Lung (tissue), 11 donors: ENCODE measurements at regions not wholly inside any gene's neighbourhood (a gene's known extent, or its start where the extent isn't known, plus 50 kb on each side); places are given as distances from the start of the nearest gene placed in this dataset.

Experiments
- ATAC-seq: fragments of 200-7000 bp; cut with Tn5 transposase; one replicate; pipeline ENCODE4 v1.9.1; 2020; ENCODE audit warnings: moderate number of reproducible peaks; ENCODE audit not compliant: insufficient read depth, low FRiP score
- DNase-seq, 3 donors: peaks; one replicate each; pipeline ENCODE4 v3.0.0-alpha.2; 2013 to 2017
- H3K27ac ChIP-seq, 2 donors: one replicate each; pipeline ENCODE4 v1.5.1; 2013; ENCODE audit warnings: mild to moderate bottlenecking in 2 of 2, moderate library complexity in 2 of 2, control low read depth in 1 of 2, inconsistent platforms in 1 of 2, low read depth in 1 of 2, low read length in 1 of 2
- H3K27me3 ChIP-seq, 3 donors: one replicate each; pipeline ENCODE4 v1.5.1; 2013; ENCODE audit warnings: low read length in 2 of 3; ENCODE audit not compliant: control insufficient read depth in 3 of 3, insufficient read depth in 3 of 3
- H3K36me3 ChIP-seq, 4 donors: one replicate each; pipeline ENCODE4 v1.5.1; 2013; ENCODE audit warnings: low read length in 4 of 4, mild to moderate bottlenecking in 1 of 4, moderate library complexity in 1 of 4; ENCODE audit not compliant: control insufficient read depth in 4 of 4, insufficient read depth in 4 of 4
- H3K4me1 ChIP-seq, 5 donors: one replicate each; pipeline ENCODE4 v1.5.1; 2013; ENCODE audit warnings: low read length in 5 of 5, mild to moderate bottlenecking in 2 of 5, moderate library complexity in 1 of 5; ENCODE audit not compliant: control insufficient read depth in 5 of 5, insufficient read depth in 5 of 5
- H3K4me3 ChIP-seq: one replicate; pipeline ENCODE4 v1.5.1; 2013; ENCODE audit warnings: mild to moderate bottlenecking, control low read depth, moderate library complexity
- H3K9ac ChIP-seq, 2 donors: one replicate each; pipeline ENCODE4 v1.5.1; 2013; ENCODE audit warnings: low read length in 2 of 2, control low read depth in 1 of 2; ENCODE audit not compliant: insufficient read depth in 1 of 2
- H3K9me3 ChIP-seq, 4 donors: one replicate each; pipeline ENCODE4 v1.5.1; 2013; ENCODE audit warnings: low read length in 3 of 4, mild to moderate bottlenecking in 1 of 4, moderate library complexity in 1 of 4; ENCODE audit not compliant: control insufficient read depth in 4 of 4, insufficient read depth in 3 of 4
- WGBS, 2 donors: extraction: QIAGEN DNeasy Blood & Tissue Kit; methylation state at CpG; one replicate each; pipeline ENCODE4 v1.1.7; 2013; 5-methylcytosine and 5-hydroxymethylcytosine counted together
- TF ChIP-seq, protein P1 (sequence below): IDR thresholded peaks from 2 replicates; pipeline ENCODE4 v1.5.1; 2012; ENCODE audit warnings: mild to moderate bottlenecking; ENCODE audit errors: control extremely low read depth, extremely low read depth
- donor health status: control.
- donor health status: control.
- donor health status: Bipolar disorder and iron deficiency.
- donor health status: healthy.
- donor health status: DM: yes; HTN: yes; CAD: no.

GRCh38 chr11:34825670-34826383 lies 90.4 kb downstream of the APIP start:
- DNase-seq, result peak; percentile 72 to 91 (median 74)
- H3K9me3 ChIP-seq, result no peaks in the 10 kb centered on the region
- no peak overlapping the region for H3K4me3 ChIP-seq
- no peaks in the 10 kb centered on the region for H3K36me3 ChIP-seq
- H3K4me1 ChIP-seq, result no peaks in the 10 kb centered on the region
- TF ChIP-seq, protein P1, sequence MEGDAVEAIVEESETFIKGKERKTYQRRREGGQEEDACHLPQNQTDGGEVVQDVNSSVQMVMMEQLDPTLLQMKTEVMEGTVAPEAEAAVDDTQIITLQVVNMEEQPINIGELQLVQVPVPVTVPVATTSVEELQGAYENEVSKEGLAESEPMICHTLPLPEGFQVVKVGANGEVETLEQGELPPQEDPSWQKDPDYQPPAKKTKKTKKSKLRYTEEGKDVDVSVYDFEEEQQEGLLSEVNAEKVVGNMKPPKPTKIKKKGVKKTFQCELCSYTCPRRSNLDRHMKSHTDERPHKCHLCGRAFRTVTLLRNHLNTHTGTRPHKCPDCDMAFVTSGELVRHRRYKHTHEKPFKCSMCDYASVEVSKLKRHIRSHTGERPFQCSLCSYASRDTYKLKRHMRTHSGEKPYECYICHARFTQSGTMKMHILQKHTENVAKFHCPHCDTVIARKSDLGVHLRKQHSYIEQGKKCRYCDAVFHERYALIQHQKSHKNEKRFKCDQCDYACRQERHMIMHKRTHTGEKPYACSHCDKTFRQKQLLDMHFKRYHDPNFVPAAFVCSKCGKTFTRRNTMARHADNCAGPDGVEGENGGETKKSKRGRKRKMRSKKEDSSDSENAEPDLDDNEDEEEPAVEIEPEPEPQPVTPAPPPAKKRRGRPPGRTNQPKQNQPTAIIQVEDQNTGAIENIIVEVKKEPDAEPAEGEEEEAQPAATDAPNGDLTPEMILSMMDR, result no peak
- WGBS, 2 donors, result 74 to 88% methylated on average over 7 of the region's 7 CpGs
- peak; percentile 61 for ATAC-seq
- peak overlapping the region in 1 of 2 donors; percentile 35 for H3K27ac ChIP-seq
- H3K27me3 ChIP-seq, result no peaks in the 10 kb centered on the region
- H3K9ac ChIP-seq, result no peak overlapping the region

GRCh38 chr11:34825315-34825669 lies 90.9 kb downstream of the APIP start:
- TF ChIP-seq, protein P1, result no peak
- no peak for ATAC-seq
- WGBS, 2 donors, result 61 to 64% methylated on average over 3 of the region's 3 CpGs

DNA sequence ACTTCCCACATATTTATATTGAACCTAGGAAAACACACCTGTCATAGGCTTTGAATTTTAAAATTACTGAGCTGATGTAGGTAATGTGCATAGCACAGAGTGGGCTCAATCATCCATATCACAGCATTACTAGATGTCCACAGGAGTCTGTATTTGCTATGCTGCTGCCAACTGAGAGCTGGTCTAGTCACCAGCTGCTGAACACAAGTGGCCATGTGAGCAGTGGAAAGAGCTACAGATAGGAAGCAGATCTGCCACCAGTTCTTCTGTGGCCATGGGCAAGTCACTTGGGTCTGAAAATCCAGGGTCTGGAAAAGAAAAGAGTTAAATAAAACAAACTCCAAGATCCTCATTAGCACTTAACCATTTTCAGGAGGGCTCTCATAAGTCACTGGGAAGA lies 91.8 kb downstream of the APIP start:
- H3K4me1 ChIP-seq, result no peaks in the 10 kb centered on the region
- H3K36me3 ChIP-seq, result no peaks in the 10 kb centered on the region
- H3K4me3 ChIP-seq, result no peak overlapping the region
- TF ChIP-seq, protein P1, result no peak
- H3K27ac ChIP-seq, result no peak overlapping the region
- DNase-seq, result no peak
- no peak overlapping the region for H3K9ac ChIP-seq
- ATAC-seq, result no peak
- H3K9me3 ChIP-seq, result no peaks in the 10 kb centered on the region
- H3K27me3 ChIP-seq, result no peaks in the 10 kb centered on the region

More at GRCh38 chr11:34825315-34825669, 90.9 kb downstream of the APIP start:
- H3K27me3 ChIP-seq, result no peaks in the 10 kb centered on the region
- peak overlapping the region in 1 of 2 donors; percentile 35 for H3K27ac ChIP-seq
- H3K36me3 ChIP-seq, result no peaks in the 10 kb centered on the region
- no peak for DNase-seq
- no peak overlapping the region for H3K9ac ChIP-seq
- H3K4me3 ChIP-seq, result no peak overlapping the region
- no peaks in the 10 kb centered on the region for H3K9me3 ChIP-seq
- H3K4me1 ChIP-seq, result no peaks in the 10 kb centered on the region

GRCh38 chr11:34823639-34824038 lies 92.5 kb downstream of the APIP start:
- H3K27ac ChIP-seq, result no peak overlapping the region
- no peaks in the 10 kb centered on the region for H3K9me3 ChIP-seq
- TF ChIP-seq, protein P1, result no peak
- ATAC-seq (no peak), DNase-seq (peak in 1 of 3 donors; percentile 37)
- H3K4me3 ChIP-seq, result no peak overlapping the region
- no peaks in the 10 kb centered on the region for H3K27me3 ChIP-seq
- no peak overlapping the region for H3K9ac ChIP-seq
- no peaks in the 10 kb centered on the region for H3K36me3 ChIP-seq
- H3K4me1 ChIP-seq, result no peaks in the 10 kb centered on the region
- 83 to 87% methylated on average over 2 of the region's 2 CpGs for WGBS, 2 donors
